ENCODE measurements at regions not wholly inside any gene's neighbourhood (a gene's known extent, or its start where the extent isn't known, plus 50 kb on each side); places are given as distances from the start of the nearest gene placed in this dataset.

- TF ChIP-seq, protein P1, sequence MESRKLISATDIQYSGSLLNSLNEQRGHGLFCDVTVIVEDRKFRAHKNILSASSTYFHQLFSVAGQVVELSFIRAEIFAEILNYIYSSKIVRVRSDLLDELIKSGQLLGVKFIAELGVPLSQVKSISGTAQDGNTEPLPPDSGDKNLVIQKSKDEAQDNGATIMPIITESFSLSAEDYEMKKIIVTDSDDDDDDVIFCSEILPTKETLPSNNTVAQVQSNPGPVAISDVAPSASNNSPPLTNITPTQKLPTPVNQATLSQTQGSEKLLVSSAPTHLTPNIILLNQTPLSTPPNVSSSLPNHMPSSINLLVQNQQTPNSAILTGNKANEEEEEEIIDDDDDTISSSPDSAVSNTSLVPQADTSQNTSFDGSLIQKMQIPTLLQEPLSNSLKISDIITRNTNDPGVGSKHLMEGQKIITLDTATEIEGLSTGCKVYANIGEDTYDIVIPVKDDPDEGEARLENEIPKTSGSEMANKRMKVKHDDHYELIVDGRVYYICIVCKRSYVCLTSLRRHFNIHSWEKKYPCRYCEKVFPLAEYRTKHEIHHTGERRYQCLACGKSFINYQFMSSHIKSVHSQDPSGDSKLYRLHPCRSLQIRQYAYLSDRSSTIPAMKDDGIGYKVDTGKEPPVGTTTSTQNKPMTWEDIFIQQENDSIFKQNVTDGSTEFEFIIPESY (CRISPR knock-in tag; IDR thresholded peaks at IDR 0.05): no peak
These were observed 357.1 kb upstream of the PDE3A start (continued) for GRCh38 chr12:20011200-20011599.

- in situ Hi-C loops (cut with MboI) (no loop called here), intact Hi-C loops (cut with micrococcal nuclease) (no loop called here)
- ATAC-seq (no peak), FAIRE-seq (no peak), DNase-seq (ENCODE audit: extremely low read depth in 1 of 4, low spot score in 3 of 4) (no peak)
- no TSS peak for BruUV-seq (replicated peaks)
- Histone ChIP-seq H4K20me1 (replicated peaks; ENCODE audit: control insufficient read depth, insufficient read depth, low read length) (no peaks in the 10 kb centered on the region), H3K4me3 (no peak overlapping the region), H3K27ac (ENCODE audit: extremely low read depth, low read depth, low read length) (no peak overlapping the region), H3K9me3 (replicated peaks; ENCODE audit: control insufficient read depth, insufficient read depth, low read depth, low read length) (no peaks in the 10 kb centered on the region), H3K9ac (ENCODE audit: insufficient read depth in 1 of 2, low read depth in 2 of 2, low read length in 2 of 2) (no peak overlapping the region), H3K9me1 (ENCODE audit: control insufficient read depth, insufficient read depth, low read length) (no peaks in the 10 kb centered on the region), H3K79me2 (ENCODE audit: control insufficient read depth, insufficient read depth, low read length) (no peaks in the 10 kb centered on the region), H2AFZ (ENCODE audit: low read depth, low read length) (no peak overlapping the region), H3K4me2 (ENCODE audit: insufficient read depth, low read length) (no peak overlapping the region), H3K27me3 (ENCODE audit: control insufficient read depth in 2 of 2, insufficient read depth in 2 of 2, low read length in 2 of 2) (no peaks in the 10 kb centered on the region), H3K4me1 (replicated peaks in 1 of 2; ENCODE audit: control insufficient read depth in 2 of 2, insufficient read depth in 2 of 2, low read length in 2 of 2) (no peaks in the 10 kb centered on the region), H3K36me3 (ENCODE audit: control insufficient read depth, insufficient read depth, low read length) (no peaks in the 10 kb centered on the region)
- POLR2A ChIA-PET: no interaction called here
- CTCF ChIA-PET (ENCODE audit: low intra/inter-chr PET ratio): no interaction called here
- TF ChIP-seq, protein P2, sequence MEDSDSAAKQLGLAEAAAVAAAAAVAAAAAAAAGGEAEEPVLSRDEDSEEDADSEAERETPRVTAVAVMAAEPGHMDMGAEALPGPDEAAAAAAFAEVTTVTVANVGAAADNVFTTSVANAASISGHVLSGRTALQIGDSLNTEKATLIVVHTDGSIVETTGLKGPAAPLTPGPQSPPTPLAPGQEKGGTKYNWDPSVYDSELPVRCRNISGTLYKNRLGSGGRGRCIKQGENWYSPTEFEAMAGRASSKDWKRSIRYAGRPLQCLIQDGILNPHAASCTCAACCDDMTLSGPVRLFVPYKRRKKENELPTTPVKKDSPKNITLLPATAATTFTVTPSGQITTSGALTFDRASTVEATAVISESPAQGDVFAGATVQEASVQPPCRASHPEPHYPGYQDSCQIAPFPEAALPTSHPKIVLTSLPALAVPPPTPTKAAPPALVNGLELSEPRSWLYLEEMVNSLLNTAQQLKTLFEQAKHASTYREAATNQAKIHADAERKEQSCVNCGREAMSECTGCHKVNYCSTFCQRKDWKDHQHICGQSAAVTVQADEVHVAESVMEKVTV (CRISPR knock-in tag; IDR thresholded peaks at IDR 0.05): no peak
- no peak for TF ChIP-seq POLR2G (IDR thresholded peaks at IDR 0.05; ENCODE audit: low read depth, low read length)
- TF ChIP-seq RNF219 (CRISPR knock-in tag; IDR thresholded peaks at IDR 0.05): no peak
- TF ChIP-seq, protein P3, sequence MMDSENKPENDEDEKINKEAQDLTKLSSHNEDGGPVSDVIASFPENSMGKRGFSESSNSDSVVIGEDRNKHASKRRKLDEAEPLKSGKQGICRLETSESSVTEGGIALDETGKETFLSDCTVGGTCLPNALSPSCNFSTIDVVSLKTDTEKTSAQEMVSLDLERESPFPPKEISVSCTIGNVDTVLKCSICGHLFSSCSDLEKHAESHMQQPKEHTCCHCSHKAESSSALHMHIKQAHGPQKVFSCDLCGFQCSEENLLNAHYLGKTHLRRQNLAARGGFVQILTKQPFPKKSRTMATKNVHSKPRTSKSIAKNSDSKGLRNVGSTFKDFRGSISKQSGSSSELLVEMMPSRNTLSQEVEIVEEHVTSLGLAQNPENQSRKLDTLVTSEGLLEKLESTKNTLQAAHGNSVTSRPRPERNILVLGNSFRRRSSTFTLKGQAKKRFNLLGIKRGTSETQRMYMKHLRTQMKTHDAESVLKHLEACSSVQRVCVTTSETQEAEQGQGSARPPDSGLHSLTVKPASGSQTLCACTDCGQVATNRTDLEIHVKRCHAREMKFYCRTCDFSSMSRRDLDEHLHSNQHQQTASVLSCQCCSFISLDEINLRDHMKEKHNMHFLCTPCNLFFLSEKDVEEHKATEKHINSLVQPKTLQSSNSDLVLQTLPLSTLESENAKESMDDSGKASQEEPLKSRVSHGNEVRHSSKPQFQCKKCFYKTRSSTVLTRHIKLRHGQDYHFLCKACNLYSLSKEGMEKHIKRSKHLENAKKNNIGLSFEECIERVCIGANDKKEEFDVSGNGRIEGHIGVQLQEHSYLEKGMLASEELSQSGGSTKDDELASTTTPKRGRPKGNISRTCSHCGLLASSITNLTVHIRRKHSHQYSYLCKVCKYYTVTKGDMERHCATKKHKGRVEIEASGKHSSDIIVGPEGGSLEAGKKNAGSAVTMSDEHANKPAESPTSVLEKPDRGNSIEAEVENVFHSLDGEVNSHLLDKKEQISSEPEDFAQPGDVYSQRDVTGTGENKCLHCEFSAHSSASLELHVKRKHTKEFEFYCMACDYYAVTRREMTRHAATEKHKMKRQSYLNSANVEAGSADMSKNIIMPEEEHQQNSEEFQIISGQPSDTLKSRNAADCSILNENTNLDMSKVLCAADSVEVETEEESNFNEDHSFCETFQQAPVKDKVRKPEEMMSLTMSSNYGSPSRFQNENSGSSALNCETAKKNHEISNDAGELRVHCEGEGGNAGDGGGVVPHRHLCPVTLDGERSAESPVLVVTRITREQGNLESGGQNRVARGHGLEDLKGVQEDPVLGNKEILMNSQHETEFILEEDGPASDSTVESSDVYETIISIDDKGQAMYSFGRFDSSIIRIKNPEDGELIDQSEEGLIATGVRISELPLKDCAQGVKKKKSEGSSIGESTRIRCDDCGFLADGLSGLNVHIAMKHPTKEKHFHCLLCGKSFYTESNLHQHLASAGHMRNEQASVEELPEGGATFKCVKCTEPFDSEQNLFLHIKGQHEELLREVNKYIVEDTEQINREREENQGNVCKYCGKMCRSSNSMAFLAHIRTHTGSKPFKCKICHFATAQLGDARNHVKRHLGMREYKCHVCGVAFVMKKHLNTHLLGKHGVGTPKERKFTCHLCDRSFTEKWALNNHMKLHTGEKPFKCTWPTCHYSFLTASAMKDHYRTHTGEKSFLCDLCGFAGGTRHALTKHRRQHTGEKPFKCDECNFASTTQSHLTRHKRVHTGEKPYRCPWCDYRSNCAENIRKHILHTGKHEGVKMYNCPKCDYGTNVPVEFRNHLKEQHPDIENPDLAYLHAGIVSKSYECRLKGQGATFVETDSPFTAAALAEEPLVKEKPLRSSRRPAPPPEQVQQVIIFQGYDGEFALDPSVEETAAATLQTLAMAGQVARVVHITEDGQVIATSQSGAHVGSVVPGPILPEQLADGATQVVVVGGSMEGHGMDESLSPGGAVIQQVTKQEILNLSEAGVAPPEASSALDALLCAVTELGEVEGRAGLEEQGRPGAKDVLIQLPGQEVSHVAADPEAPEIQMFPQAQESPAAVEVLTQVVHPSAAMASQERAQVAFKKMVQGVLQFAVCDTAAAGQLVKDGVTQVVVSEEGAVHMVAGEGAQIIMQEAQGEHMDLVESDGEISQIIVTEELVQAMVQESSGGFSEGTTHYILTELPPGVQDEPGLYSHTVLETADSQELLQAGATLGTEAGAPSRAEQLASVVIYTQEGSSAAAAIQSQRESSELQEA (IDR thresholded peaks at IDR 0.05; ENCODE audit: low read depth): no peak
- TF ChIP-seq ZNF124 (CRISPR knock-in tag; IDR thresholded peaks at IDR 0.05): no peak
- no peak for TF ChIP-seq SAP30 (IDR thresholded peaks at IDR 0.05; ENCODE audit: borderline replicate concordance, insufficient read depth, low read depth, low read length, poor library complexity, severe bottlenecking)
These were observed 350.5 kb upstream of the PDE3A start for GRCh38 chr12:20017802-20018201.

All from K562 (cell line).